NCI-H2227 treated with DMSO at 0.1 percent for 48 hours (cell line): ENCODE measurements at regions not wholly inside any gene's neighbourhood (a gene's known extent, or its start where the extent isn't known, plus 50 kb on each side); places are given as distances from the start of the nearest gene placed in this dataset.

Source experiments
- DNase-seq: peaks from one replicate; lab custom pipeline; 2025; lab: John Stamatoyannopoulos, UW

GRCh38 chr17:77395501-77396048, 254.8 kb downstream of the SEC14L1 start:
- DNase-seq, result no peak

- DNase-seq, result no peak
Measured at GRCh38 chr17:77396610-77397009, 255.8 kb downstream of the SEC14L1 start.

DNA sequence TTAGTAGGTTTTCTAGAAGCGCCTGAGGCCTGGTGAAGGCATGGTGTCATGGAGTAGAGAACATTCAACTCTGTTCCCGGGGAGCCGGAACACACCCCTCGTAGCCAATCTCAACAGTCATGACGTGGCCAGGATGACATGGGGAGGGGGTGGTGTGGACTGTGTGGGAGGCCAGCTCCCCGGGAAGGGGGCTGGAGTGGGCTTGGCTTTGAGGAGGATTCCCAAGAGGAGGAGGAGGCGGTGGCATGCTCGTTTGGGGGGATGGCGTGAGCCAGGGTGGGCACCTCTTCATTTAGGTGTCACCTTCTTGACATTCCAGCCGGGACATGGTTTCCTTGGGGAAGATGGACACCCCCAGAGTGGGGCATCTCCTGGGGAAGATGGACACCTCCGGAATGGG, 257.5 kb downstream of the SEC14L1 start:
- no peak for DNase-seq

DNA sequence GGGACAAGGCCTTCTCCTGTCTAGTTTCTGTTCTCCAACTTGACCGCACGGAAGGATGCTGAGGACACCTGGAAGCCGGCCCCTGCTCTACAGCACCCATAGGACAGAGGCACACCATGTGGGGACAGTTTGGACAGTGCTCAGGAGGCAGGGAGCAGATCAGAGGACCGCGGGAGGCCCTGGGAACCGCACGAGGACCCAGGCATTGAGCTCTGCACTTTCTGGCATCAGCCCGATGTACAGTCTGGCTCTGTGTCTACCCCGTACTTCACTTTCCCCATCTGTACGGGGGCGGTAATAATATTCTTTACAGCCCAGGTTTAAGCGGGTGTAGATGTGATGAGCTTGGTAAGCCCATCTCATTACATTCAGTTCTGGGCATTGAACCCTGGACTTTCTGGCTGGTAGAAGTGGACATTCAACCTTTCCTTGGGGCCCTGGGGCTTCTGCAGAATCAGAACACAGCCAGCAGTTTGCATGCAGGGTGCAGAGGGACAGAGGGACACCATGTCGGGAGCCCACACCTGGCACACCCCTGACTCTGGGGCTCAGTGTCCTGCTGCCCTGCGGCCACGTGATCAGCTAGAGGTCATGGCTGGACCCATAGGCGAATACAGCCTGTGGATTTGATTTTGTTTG, 258.7 kb downstream of the SEC14L1 start:
- DNase-seq, result no peak

GRCh38 chr17:77400445-77400870, 259.7 kb downstream of the SEC14L1 start:
- no peak for DNase-seq

DNA sequence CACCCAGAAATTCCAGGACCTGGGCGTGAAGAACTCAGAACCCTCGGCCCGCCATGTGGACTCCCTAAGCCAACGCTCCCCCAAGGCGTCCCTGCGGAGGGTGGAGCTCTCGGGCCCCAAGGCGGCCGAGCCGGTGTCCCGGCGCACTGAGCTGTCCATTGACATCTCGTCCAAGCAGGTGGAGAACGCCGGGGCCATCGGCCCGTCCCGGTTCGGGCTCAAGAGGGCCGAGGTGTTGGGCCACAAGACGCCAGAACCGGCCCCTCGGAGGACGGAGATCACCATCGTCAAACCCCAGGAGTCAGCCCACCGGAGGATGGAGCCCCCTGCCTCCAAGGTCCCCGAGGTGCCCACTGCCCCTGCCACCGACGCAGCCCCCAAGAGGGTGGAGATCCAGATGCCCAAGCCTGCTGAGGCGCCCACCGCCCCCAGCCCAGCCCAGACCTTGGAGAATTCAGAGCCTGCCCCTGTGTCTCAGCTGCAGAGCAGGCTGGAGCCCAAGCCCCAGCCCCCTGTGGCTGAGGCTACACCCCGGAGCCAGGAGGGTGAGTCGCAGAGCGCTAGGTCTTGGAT, 261.5 kb downstream of the SEC14L1 start:
- no peak for DNase-seq

GRCh38 chr17:77403854-77404253, 263.1 kb downstream of the SEC14L1 start:
- peak; percentile 54 for DNase-seq

- DNase-seq, result no peak
Measured at GRCh38 chr17:77404812-77405581, 264.2 kb downstream of the SEC14L1 start.

DNA sequence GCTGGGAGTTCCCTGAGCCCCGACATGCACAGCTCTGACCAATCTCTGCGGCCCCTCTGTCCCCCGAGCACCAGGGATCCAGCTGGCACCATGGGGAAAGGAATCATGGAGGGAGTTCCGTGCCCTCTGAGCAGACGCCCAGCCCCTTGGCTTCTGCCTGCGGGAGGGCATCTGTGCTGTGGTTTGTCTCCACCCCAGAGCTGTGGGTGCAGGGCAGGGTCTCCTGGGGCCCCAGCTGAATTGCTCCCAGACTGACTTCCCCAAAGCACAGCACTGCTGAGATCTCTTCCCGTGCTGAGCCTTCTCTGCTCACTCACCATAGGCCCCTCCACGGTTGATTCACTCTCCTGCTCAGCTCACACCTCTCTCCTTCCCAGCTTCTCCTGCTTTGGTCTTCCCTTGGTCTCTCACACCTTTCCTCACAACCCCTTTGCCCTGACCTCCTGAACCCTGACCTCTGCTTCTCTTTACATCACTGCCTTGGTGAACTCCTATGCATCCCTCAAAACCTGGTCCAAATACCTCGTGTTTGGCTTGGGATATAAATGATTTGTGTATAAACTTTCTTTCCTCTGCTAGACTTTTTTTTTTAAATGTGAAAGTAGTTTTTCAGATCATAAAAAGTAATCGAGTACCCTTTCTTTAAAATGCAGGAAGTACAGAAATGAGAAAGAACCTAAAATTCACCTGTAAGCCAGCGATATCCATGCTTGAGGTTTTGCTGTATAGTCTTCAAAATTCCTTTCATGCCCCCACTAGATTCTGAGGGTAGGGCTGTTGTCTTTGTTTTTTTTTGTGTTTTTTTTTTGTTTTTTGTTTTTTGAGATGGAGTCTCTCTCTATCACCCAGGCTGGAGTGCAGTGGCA, 265.3 kb downstream of the SEC14L1 start:
- no peak for DNase-seq

GRCh38 chr17:77407321-77408277, 266.8 kb downstream of the SEC14L1 start:
- DNase-seq, result no peak

GRCh38 chr17:77408284-77408683, 267.5 kb downstream of the SEC14L1 start:
- no peak for DNase-seq

DNA sequence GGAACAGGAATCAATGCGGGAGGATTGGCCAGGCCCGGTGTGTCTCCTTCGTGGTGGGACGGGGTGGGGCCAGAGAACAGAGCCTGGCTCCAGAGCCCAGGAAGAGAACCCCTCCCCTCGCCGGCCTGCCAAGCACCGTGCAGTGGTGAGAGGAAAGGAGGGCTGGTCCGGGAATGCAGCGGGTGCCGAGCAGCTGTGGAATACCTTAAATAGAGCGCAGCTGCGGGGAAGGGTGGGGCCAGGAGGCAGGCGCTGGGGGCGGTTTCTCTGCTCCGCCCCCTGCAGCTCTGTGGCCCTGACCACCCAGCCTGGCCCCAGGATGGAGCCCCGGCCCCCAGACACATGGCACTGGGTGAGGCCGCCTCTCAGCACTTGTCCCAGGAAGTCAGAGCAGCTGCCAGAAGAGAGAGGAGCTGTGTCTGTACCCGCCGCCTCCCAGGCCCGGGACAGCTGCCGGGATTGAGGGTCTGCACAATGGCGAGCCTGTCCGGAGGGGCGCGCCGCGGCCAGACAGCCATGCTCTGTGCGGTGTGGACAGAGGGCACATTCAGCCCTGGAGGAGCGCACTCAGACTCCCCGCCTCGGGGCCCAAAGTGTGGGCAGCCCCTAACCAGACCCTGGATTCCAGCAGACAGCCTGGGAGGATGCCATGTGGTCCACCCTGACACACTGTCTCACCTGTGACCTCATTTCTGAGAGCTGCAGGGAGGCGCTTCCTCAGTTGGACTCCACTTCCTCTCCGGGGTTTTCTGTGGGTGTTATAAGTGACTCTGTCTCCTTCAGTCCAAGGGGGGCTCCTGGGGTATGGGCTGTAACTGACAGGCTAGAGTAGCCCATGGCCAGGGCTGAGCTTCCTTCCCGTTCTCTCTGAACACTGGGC, 268.8 kb downstream of the SEC14L1 start:
- DNase-seq, result no peak

GRCh38 chr17:77410470-77410869, 269.7 kb downstream of the SEC14L1 start:
- DNase-seq, result no peak

DNA sequence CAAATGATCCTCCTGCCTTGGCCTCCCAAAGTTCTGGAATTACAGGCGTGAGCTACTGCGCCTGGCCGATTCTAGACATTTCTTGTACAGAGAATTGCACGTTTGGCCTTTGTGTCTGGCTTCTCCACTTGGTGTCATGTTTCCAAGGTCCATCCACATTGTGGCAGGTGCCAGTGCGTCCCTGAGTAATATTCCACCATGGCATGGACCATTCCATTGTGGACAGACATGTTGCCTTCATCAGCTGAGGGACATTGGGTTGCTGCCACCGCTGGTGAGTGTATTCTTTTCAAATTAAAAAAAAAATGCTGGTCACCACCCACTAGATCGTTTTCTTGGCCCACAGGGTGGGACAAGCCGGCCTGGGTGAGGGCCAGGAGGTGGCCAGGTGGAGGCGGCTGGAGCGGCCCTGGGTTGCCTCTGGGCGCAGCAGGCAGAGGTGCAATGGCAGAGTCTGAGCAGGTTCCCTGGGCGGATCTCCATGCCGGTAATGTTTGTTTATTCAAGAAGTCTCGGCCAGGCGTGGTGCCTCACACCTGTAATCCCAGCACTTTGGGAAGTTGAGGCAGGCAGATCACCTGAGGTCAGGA, 274.1 kb downstream of the SEC14L1 start:
- no peak for DNase-seq

- no peak for DNase-seq
Measured at GRCh38 chr17:77416105-77416713, 275.4 kb downstream of the SEC14L1 start.

GRCh38 chr17:77417575-77417974, 276.8 kb downstream of the SEC14L1 start:
- DNase-seq, result no peak

- no peak for DNase-seq
Measured at GRCh38 chr17:77418609-77419008, 277.8 kb downstream of the SEC14L1 start.

GRCh38 chr17:77419095-77419494, 278.3 kb downstream of the SEC14L1 start:
- no peak for DNase-seq

GRCh38 chr17:77419547-77420094, 278.9 kb downstream of the SEC14L1 start:
- DNase-seq, result no peak
